ENCODE measurements at regions not wholly inside any gene's neighbourhood (a gene's known extent, or its start where the extent isn't known, plus 50 kb on each side); places are given as distances from the start of the nearest gene placed in this dataset.
A peak's percentile ranks its signal among the peaks of the same experiment; 100 is the strongest.

DNA sequence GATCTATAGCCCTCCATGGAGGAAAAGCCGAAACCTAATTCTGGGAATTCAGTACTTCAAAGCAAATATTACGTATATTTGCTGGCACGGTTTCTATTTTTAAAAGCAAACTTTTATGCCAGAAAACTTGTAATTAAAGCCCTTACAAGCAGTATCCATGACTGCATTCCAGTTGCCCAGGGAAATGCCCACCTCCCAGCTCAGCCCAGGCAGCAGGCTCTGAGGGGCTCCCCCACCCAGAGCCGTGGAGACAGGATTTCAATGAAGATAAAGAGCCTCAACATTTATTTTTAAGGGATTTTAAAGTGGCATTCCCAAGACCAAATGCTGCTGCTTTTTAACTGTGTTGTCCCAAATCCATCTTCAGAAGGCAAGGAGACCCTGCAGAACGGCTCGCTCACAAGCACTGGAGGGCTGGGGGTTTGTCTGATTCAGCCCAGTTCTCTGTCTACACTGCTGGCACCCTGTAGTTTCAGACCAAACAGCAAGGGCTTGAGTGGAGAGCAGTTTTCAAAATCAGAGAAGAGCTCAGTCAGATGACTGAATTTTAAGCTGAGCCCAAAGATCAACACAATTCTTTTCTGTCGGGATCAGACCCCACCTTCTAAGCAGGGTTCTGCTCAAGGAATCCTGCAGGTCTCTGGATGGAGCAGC lies 105.1 kb downstream of the KCNF1 start:
- no peak for DNase-seq (ENCODE audit: low read depth in 2 of 2)

DNA sequence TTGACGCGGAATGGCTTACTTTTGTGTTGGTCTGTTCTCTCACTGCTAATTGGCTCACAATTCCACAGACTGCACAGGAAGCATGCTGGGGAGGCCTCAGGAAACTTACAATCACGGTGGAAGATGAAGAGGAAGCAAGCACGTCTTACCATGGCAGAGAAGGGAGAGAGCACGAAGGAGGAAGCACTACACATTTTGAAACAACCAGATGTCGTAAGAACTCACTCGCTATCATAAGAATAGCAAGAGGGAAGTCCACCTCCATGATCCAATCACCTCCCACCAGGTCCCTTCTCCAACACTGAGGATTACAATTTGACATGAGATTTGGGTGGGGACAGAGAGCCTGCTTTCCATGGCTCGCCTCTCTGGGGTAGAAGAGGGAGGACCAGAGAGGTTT lies 106.2 kb downstream of the KCNF1 start:
- no peak for DNase-seq (ENCODE audit: low read depth in 2 of 2)

- DNase-seq (ENCODE audit: low read depth in 2 of 2): no peak
Measured at GRCh38 chr2:11018651-11019185, 107.0 kb downstream of the KCNF1 start.

- DNase-seq (ENCODE audit: low read depth in 2 of 2): no peak
Measured at GRCh38 chr2:11019614-11020013, 107.9 kb downstream of the KCNF1 start.

DNA sequence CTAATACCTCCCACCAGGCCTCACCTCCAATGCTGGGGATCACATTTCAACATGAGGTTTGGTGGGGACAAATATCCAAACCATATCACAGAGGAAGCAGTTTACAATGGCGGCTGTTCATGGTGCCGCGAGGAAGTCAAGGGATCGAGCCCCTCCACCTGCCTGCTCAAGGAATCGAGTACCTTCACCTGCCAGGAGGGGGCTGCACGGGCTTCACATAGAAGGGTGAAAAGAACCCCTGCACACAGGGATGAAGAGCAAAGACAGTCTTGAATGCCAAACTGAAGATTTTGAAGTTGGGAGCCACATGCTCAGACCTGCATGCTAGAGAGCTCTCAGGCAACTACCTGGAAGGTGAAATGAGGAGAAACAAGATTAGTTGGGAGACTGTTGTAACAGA lies 110.3 kb downstream of the KCNF1 start:
- DNase-seq (ENCODE audit: low read depth in 2 of 2): no peak

GRCh38 chr2:11022591-11023273 lies 111.0 kb downstream of the KCNF1 start:
- no peak for DNase-seq (ENCODE audit: low read depth in 2 of 2)

DNA sequence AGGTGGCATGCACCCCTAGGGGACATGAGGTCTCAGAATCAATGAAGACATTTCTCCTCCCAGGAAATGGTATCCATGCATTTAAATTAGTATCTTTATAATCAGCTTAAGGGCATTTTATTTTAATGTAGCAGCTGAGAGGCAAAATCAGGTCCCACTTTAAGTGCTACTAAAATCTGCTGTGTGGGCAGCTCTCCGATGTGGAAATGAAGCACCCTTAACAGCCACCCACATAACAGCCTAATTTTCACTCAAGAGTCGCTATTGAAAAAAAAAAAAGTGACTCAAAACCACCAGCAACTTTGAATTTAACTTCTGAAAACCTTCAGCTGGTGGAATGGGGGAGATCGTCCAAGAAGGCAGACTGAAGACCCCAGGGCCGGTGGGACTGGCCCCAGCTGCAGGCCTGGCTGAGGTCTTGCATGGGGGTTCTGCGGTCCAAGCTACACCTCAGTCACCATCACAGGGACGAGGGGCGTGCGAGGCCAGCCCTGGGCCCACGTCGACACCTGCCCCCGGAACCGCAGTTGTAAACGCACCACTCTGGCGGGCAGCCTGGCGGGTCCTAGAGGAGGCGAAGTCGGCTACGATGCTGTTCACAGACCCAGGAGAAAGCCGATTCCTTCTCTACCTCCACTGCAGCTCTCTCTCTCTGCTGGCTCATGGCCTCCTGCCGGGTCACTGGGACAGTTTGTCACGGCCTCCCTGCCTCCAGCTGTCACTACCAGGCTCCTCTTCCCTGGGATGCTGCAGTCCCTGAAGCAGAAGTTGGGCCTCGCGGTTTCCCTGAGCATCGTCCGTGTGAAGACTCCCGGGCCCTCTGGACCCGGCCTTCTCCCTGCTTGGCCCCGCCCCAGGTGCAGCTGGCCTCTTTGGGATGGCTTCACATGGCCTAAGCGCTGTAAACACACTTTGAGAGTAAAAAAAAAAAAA lies 111.9 kb downstream of the KCNF1 start:
- DNase-seq (ENCODE audit: low read depth in 2 of 2): no peak

DNA sequence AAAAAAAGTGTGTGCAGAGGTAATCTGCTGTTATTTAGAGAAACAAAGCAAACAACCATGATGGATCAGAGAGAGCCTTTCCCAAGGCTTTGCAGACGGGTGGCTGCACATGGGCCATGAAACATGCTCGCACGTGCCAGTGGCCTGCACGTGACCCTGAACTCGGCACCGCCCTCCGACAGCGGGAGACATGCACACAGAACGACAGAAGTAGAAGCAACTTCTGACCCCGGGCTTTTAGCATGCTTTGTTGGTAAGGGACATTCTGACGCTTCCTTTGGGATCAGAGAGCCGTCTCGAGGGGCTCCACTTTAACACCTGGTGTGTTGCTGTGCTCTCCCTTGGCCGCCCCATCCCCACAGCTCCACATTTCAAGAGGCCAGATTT lies 112.5 kb downstream of the KCNF1 start:
- no peak for DNase-seq (ENCODE audit: low read depth in 2 of 2)

GRCh38 chr2:11024687-11025086 lies 113.0 kb downstream of the KCNF1 start:
- DNase-seq (ENCODE audit: low read depth in 2 of 2): no peak

GRCh38 chr2:11026286-11026921 lies 114.7 kb downstream of the KCNF1 start:
- DNase-seq (ENCODE audit: low read depth in 2 of 2): no peak

- no peak for DNase-seq (ENCODE audit: low read depth in 2 of 2)
Measured at GRCh38 chr2:11027195-11027594, 115.5 kb downstream of the KCNF1 start.

DNA sequence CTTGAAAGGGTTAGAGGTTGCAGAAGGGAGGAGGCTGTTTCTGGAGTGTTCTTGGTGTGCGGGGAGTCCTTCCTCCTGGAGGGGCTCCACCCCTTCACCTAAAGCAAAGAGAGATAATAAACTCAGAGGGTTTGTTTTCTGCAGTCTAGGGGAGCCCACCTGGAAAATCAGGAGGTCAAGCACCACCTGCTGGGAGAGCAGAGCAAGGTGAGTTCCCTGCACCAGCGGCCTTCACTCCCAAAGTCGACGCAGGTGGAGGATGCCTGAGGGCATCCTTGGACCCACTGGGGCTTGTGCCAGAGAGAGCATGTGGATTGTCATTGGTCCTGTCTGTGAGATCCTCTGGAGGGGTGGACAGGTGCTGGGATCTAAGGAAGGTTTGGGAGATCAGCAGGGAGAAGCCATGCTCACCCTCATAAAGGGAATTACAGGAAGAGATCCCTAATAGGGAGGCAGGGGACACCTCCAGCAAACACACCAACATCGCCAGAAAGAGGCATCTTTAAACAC lies 116.7 kb downstream of the KCNF1 start:
- peak in 1 of 2 donors; percentile 6 for DNase-seq (ENCODE audit: low read depth in 2 of 2)

GRCh38 chr2:11029136-11029535 lies 117.4 kb downstream of the KCNF1 start:
- no peak for DNase-seq (ENCODE audit: low read depth in 2 of 2)

- no peak for DNase-seq (ENCODE audit: low read depth in 2 of 2)
Measured at GRCh38 chr2:11030036-11030435, 118.3 kb downstream of the KCNF1 start.

- DNase-seq (ENCODE audit: low read depth in 2 of 2): no peak
Measured at GRCh38 chr2:11030909-11031308, 119.2 kb downstream of the KCNF1 start.

DNA sequence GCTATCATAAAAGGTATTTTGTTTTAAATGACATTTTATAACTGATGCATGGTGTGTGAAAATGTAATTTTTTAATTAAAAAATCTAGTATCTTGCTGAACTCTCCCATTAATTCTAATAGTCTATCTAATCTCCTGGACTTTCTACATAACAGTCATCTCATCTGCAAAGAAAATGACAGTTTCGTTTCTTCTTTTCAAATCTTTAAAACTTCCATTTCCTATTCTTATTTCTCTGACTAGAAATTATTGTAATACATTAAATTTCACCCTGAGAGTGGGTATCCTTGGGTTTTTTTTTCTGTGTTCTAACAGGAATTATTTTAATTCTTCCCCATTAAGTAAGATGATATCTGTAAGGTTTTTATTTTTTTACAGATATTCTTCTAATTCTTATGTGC lies 120.1 kb downstream of the KCNF1 start:
- no peak for DNase-seq (ENCODE audit: low read depth in 2 of 2)

DNA sequence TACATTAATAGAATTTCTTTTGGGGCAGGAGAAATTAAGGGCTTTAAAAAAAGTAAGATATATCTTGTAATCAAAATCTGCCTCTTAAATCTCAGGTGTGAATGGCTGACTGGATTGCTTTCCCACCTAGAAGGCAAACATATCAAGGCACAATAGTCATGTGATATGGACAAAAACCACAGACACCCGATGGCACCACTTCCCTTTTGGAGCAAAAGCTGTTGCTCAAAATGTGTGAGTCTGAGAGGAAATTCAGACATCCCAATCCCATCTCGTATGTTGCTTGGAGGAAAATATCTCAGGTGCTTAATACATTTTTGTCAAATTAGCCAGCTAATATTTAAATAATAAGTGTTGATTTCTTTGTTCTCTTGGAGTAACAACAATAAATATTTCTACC lies 120.7 kb downstream of the KCNF1 start:
- DNase-seq (ENCODE audit: low read depth in 2 of 2): no peak

GRCh38 chr2:11033114-11033513 lies 121.4 kb downstream of the KCNF1 start:
- no peak for DNase-seq (ENCODE audit: low read depth in 2 of 2)

DNA sequence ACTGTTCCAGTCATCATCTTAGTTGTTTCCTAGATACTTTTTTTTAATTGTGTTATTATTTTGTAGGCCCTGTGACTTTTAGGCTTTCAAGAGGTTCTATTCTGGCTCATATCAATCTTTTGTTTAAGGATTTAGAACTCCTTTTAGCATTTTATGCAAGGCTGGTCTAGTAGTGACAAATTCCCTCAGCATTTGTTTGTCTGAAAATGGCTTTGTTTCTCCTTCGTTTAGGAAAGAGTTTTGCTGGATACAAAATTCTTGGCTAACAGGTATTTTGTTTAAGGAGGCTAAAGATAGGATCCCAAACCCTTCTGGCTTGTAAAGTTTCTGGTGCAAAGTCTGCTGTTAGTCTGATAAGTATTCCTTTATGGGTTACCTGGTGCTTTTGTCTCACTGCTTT lies 116.6 kb upstream of the SLC66A3 start:
- no peak for DNase-seq (ENCODE audit: low read depth in 2 of 2)

GRCh38 chr2:11040992-11041391 lies 114.3 kb upstream of the SLC66A3 start:
- DNase-seq (ENCODE audit: low read depth in 2 of 2): no peak

DNA sequence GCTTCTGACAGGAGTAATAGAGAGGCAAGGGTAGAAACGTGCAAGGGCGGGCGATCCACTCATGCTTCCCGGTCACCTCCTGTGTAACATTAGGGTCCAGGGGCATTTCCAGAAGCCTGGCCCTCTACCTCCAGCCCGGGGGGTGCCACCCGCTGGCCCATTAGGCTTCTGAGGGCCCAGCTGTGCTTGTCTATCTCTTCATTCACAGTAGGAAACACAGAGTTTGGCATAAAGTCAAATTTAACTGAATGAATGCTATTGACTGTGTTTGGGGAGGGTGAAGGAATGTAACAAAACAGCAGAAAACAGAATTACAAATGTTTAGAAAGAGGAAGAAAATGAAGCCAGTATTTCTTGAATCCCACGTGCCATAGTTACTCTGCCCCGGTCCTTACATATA lies 112.4 kb upstream of the SLC66A3 start:
- no peak for DNase-seq (ENCODE audit: low read depth in 2 of 2)

Measured in lung microvascular endothelial cell (primary cell).